A549 (cell line): ENCODE measurements at regions not wholly inside any gene's neighbourhood (a gene's known extent, or its start where the extent isn't known, plus 50 kb on each side); places are given as distances from the start of the nearest gene placed in this dataset.

Experiments used
- HDAC2 ChIP-seq: fragments of 200-600 bp; sonication (generic); IDR thresholded peaks from 2 replicates; pipeline ENCODE4 v1.6.1; 2016
- HEYL ChIP-seq: fragments of 250-450 bp; sonication (Bioruptor Pico); IDR thresholded peaks from 2 replicates; pipeline ENCODE4 v1.8.0; 2021; ENCODE audit warnings: mild to moderate bottlenecking, moderate library complexity
- HOXA7 ChIP-seq: fragments of 250-450 bp; sonication (Bioruptor Pico); IDR thresholded peaks from 2 replicates; pipeline ENCODE4 v1.5.0; 2020; ENCODE audit warnings: mild to moderate bottlenecking, moderate library complexity
- MAFK ChIP-seq: fragments of 450-650 bp; IDR thresholded peaks from 2 replicates; pipeline ENCODE4 v1.6.1; 2014; ENCODE audit not compliant: partially characterized antibody
- PHF8 ChIP-seq: fragments of 200-600 bp; sonication (generic); IDR thresholded peaks from 2 replicates; pipeline ENCODE4 v1.6.1; 2016; ENCODE audit warnings: low read depth, mild to moderate bottlenecking, antibody characterized with exemption, moderate library complexity, borderline replicate concordance
- POLR2A ChIP-seq: IDR thresholded peaks from 2 replicates; pipeline ENCODE4 v1.6.1; 2012; ENCODE audit warnings: mild to moderate bottlenecking, low read length
- POLR2AphosphoS2 ChIP-seq: conservative IDR thresholded peaks from 2 replicates; pipeline ENCODE4 v1.6.1; 2012; ENCODE audit warnings: low read length, improper control_type of control experiment, inconsistent platforms
- RAD21 ChIP-seq, 2 experiments: fragments of >200 bp in 1 of 2; sonication (Bioruptor Twin) in 1 of 2; formaldehyde crosslinking in 1 of 2; IDR thresholded peaks in 1 of 2; conservative IDR thresholded peaks in 1 of 2; 2 replicates in 1 of 2; 3 replicates in 1 of 2; pipeline ENCODE4 v1.6.1; 2012 to 2018; ENCODE audit warnings: inconsistent platforms in 1 of 2
- RFX5 ChIP-seq: fragments of 450-650 bp; IDR thresholded peaks from 2 replicates; pipeline ENCODE4 v1.7.1; 2014; ENCODE audit warnings: antibody characterized with exemption, mild to moderate bottlenecking, moderate library complexity
- TP53 ChIP-seq: fragments of 250-450 bp; sonication (Bioruptor Pico); IDR thresholded peaks from 2 replicates; pipeline ENCODE4 v1.5.0; 2021; ENCODE audit warnings: mild to moderate bottlenecking, moderate library complexity
- TF ChIP-seq, protein P1 (sequence below): fragments of 250-450 bp; sonication (Bioruptor Pico); IDR thresholded peaks from 2 replicates; pipeline ENCODE4 v1.5.0; 2021; ENCODE audit warnings: mild to moderate bottlenecking, moderate library complexity, borderline replicate concordance
- TF ChIP-seq, protein P2 (sequence below): fragments of >200 bp; sonication (Bioruptor Twin); formaldehyde crosslinking; IDR thresholded peaks from 3 replicates; pipeline ENCODE4 v1.5.1; 2016
- TF ChIP-seq, protein P3 (sequence below): fragments of 150-350 bp; IDR thresholded peaks from 2 replicates; pipeline ENCODE4 v1.6.1; 2014; ENCODE audit warnings: low read depth, mild to moderate bottlenecking, low read length

DNA sequence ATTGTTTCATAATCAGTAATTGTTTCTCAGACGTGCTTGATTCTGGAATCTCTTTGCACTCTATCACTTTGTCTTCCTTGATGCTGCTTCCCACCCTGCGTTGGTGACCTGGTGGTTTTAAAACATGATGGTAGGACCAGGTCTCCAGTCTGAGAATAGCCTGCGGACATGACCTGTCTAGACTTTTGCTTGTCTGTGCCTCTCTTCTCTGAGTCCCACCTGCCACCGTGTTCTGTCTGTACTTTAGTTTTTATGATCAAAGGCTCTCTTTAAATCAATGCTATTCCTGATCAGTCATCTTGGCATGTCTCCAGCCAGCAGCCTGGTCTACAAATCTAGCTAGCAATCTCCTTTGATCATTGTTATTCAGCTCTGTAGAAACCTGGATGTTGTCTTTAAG is 933.9 kb downstream of the DIAPH3 start:
- TF ChIP-seq, protein P1, sequence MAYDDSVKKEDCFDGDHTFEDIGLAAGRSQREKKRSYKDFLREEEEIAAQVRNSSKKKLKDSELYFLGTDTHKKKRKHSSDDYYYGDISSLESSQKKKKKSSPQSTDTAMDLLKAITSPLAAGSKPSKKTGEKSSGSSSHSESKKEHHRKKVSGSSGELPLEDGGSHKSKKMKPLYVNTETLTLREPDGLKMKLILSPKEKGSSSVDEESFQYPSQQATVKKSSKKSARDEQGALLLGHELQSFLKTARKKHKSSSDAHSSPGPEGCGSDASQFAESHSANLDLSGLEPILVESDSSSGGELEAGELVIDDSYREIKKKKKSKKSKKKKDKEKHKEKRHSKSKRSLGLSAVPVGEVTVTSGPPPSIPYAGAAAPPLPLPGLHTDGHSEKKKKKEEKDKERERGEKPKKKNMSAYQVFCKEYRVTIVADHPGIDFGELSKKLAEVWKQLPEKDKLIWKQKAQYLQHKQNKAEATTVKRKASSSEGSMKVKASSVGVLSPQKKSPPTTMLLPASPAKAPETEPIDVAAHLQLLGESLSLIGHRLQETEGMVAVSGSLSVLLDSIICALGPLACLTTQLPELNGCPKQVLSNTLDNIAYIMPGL (CRISPR knock-in tag) = no peak
- TF ChIP-seq HOXA7 (CRISPR knock-in tag) (no peak), TP53 (no peak), POLR2A (no peak), HDAC2 (no peak), RFX5 (no peak), MAFK (no peak), PHF8 (no peak), RAD21 (conservative IDR thresholded peaks at IDR 0.05 in 1 of 2, IDR thresholded peaks at IDR 0.05 in 1 of 2) (no peak), HEYL (CRISPR knock-in tag) (no peak), POLR2AphosphoS2 (no peak)
- TF ChIP-seq, protein P2, sequence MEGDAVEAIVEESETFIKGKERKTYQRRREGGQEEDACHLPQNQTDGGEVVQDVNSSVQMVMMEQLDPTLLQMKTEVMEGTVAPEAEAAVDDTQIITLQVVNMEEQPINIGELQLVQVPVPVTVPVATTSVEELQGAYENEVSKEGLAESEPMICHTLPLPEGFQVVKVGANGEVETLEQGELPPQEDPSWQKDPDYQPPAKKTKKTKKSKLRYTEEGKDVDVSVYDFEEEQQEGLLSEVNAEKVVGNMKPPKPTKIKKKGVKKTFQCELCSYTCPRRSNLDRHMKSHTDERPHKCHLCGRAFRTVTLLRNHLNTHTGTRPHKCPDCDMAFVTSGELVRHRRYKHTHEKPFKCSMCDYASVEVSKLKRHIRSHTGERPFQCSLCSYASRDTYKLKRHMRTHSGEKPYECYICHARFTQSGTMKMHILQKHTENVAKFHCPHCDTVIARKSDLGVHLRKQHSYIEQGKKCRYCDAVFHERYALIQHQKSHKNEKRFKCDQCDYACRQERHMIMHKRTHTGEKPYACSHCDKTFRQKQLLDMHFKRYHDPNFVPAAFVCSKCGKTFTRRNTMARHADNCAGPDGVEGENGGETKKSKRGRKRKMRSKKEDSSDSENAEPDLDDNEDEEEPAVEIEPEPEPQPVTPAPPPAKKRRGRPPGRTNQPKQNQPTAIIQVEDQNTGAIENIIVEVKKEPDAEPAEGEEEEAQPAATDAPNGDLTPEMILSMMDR = no peak
- TF ChIP-seq, protein P3, sequence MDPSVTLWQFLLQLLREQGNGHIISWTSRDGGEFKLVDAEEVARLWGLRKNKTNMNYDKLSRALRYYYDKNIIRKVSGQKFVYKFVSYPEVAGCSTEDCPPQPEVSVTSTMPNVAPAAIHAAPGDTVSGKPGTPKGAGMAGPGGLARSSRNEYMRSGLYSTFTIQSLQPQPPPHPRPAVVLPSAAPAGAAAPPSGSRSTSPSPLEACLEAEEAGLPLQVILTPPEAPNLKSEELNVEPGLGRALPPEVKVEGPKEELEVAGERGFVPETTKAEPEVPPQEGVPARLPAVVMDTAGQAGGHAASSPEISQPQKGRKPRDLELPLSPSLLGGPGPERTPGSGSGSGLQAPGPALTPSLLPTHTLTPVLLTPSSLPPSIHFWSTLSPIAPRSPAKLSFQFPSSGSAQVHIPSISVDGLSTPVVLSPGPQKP = no peak
